ENCODE measurements at regions not wholly inside any gene's neighbourhood (a gene's known extent, or its start where the extent isn't known, plus 50 kb on each side); places are given as distances from the start of the nearest gene placed in this dataset.

- Histone ChIP-seq H2AK5ac (ENCODE audit: low read depth, low read length) (no peak overlapping the region), H3K27me3 (replicated peaks in 1 of 4; ENCODE audit: control insufficient read depth in 3 of 4, extremely low read depth in 1 of 4, insufficient read depth in 3 of 4, low read length in 3 of 4) (no peaks in the 10 kb centered on the region), H3K23me2 (ENCODE audit: low read depth, low read length) (no peaks in the 10 kb centered on the region), H4K8ac (ENCODE audit: extremely low read depth, insufficient read depth, low read length) (no peak overlapping the region), H3K4ac (replicated peaks; ENCODE audit: insufficient read length, low read depth, low read length) (no peak overlapping the region), H3K9me3 (ENCODE audit: insufficient read depth in 2 of 2, low read depth in 1 of 2, low read length in 1 of 2) (peaks cover 13 to 15% of the 10 kb centered on the region in 2 experiments), H4K91ac (replicated peaks; ENCODE audit: insufficient read length, low read length) (no peak overlapping the region), H3K79me1 (ENCODE audit: low read depth, low read length) (no peaks in the 10 kb centered on the region), H3K27ac (ENCODE audit: low read depth, low read length) (no peak overlapping the region), H3K79me2 (ENCODE audit: control insufficient read depth in 1 of 2, insufficient read depth in 2 of 2, low read length in 2 of 2) (no peaks in the 10 kb centered on the region), H4K20me1 (replicated peaks in 1 of 2; ENCODE audit: control insufficient read depth in 1 of 2, insufficient read depth in 2 of 2, low read length in 2 of 2) (no peaks in the 10 kb centered on the region), H2BK20ac (ENCODE audit: low read length) (no peak overlapping the region), H2BK120ac (replicated peaks; ENCODE audit: low read depth, low read length) (no peak overlapping the region), H3K9ac (replicated peaks in 1 of 4; ENCODE audit: extremely low read depth in 1 of 4, low read depth in 3 of 4, low read length in 3 of 4) (no peak overlapping the region), H3K36me3 (ENCODE audit: control insufficient read depth in 2 of 4, insufficient read depth in 4 of 4, low read length in 3 of 4) (no peaks in the 10 kb centered on the region), H3K14ac (ENCODE audit: insufficient read length) (no peak overlapping the region), H2BK12ac (ENCODE audit: low read depth, low read length) (no peak overlapping the region), H3K4me2 (ENCODE audit: insufficient read depth in 1 of 2, low read depth in 2 of 2, low read length in 2 of 2) (no peak overlapping the region), H3K4me1 (replicated peaks in 1 of 4; ENCODE audit: control insufficient read depth in 3 of 4, insufficient read depth in 4 of 4, low read length in 3 of 4) (peaks cover 0 to 6% (median 2%) of the 10 kb centered on the region in 4 experiments; a peak in 2 of 7 replicates), H3K56ac (replicated peaks; ENCODE audit: insufficient read length, low read depth, low read length) (no peak overlapping the region), H2BK5ac (ENCODE audit: low read depth, low read length) (no peak overlapping the region), H2AFZ (ENCODE audit: low read length) (no peak overlapping the region), H2BK15ac (ENCODE audit: low read length) (no peak overlapping the region), H3K4me3 (ENCODE audit: extremely low read depth in 1 of 4, insufficient read depth in 2 of 4, low read depth in 3 of 4, low read length in 4 of 4) (no peak overlapping the region), H3K18ac (ENCODE audit: extremely low read depth, low read length) (no peak overlapping the region), H3K23ac (ENCODE audit: insufficient read length) (no peak overlapping the region), H4K5ac (ENCODE audit: insufficient read length, low read depth, low read length) (no peak overlapping the region)
- CTCF ChIA-PET (ENCODE audit: partially characterized antibody) = interaction anchor here (1.6 kb wide), 1 partner anchor 307 kb away, joined by 4 read pairs; no protein-coding TSS in a partner anchor
- FAIRE-seq (no peak), DNase-seq (ENCODE audit: low read depth in 1 of 2, low spot score in 2 of 2) (no peak)
- WGBS, 2 experiments (ENCODE audit: extremely low coverage in 1 of 2, insufficient coverage in 1 of 2, insufficient read length in 1 of 2, insufficient replicate concordance in 2 of 2, low coverage in 1 of 2, low lambda C conversion rate in 2 of 2, missing lambda C conversion rate in 1 of 2) = 80% methylated on average over 3 of the region's 3 CpGs; no CpG with 5 or more reads in 1 of the 2 experiments
- POLR2A ChIA-PET (ENCODE audit: partially characterized antibody) = interaction anchor here (0.6 kb wide), 1 partner anchor 157 kb away, joined by 3 read pairs; no protein-coding TSS in a partner anchor
- no peak for TF ChIP-seq POLR2A (IDR thresholded peaks at IDR 0.05; ENCODE audit: control extremely low read depth in 1 of 2, low read depth in 2 of 2, low read length in 2 of 2)
Measured at GRCh38 chr11:69397732-69398131, 83.7 kb upstream of the LINC01488 start.

Measured in H1 (cell line).